Thyroid gland (tissue), 4 donors: ENCODE measurements at regions not wholly inside any gene's neighbourhood (a gene's known extent, or its start where the extent isn't known, plus 50 kb on each side); places are given as distances from the start of the nearest gene placed in this dataset.

ENCODE experiments used
- POLR2A ChIP-seq, 2 donors: fragments of 450-650 bp; IDR thresholded peaks; one replicate each; pipeline ENCODE4 v1.6.1; 2017; ENCODE audit warnings: antibody characterized with exemption in 2 of 2, mild to moderate bottlenecking in 2 of 2, moderate library complexity in 1 of 2
- TF ChIP-seq, protein P1 (sequence below), 6 experiments: fragments of 200-600 bp in 3 of 6; fragments of 450-650 bp in 3 of 6; sonication (generic) in 3 of 6; IDR thresholded peaks; one replicate each; pipeline ENCODE4 v1.5.1; 2016 to 2019; ENCODE audit warnings: antibody characterized with exemption in 6 of 6, mild to moderate bottlenecking in 2 of 6, inconsistent platforms in 1 of 6, moderate library complexity in 1 of 6

- TF ChIP-seq, protein P1, sequence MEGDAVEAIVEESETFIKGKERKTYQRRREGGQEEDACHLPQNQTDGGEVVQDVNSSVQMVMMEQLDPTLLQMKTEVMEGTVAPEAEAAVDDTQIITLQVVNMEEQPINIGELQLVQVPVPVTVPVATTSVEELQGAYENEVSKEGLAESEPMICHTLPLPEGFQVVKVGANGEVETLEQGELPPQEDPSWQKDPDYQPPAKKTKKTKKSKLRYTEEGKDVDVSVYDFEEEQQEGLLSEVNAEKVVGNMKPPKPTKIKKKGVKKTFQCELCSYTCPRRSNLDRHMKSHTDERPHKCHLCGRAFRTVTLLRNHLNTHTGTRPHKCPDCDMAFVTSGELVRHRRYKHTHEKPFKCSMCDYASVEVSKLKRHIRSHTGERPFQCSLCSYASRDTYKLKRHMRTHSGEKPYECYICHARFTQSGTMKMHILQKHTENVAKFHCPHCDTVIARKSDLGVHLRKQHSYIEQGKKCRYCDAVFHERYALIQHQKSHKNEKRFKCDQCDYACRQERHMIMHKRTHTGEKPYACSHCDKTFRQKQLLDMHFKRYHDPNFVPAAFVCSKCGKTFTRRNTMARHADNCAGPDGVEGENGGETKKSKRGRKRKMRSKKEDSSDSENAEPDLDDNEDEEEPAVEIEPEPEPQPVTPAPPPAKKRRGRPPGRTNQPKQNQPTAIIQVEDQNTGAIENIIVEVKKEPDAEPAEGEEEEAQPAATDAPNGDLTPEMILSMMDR (IDR thresholded peaks at IDR 0.05): no peak
- no peak for TF ChIP-seq POLR2A (IDR thresholded peaks at IDR 0.05)
Measured at GRCh38 chr11:127223026-127223425, 222.5 kb upstream of the KIRREL3 start.
